IMR-90 (cell line): ENCODE measurements at regions not wholly inside any gene's neighbourhood (a gene's known extent, or its start where the extent isn't known, plus 50 kb on each side); places are given as distances from the start of the nearest gene placed in this dataset.

Experiments used
- ATAC-seq: fragments of 200-7000 bp; cut with Tn5 transposase; 2 replicates; pipeline ENCODE4 v1.9.1; 2020; ENCODE audit warnings: low read depth, mild to moderate bottlenecking, moderate library complexity
- BruUV-seq: library from RNA; stranded (reverse); fragments of 400-500 nt; replicated peaks from 2 replicates; lab custom pipeline; 2021; lab: Mats Ljungman, UMichigan
- CTCF ChIA-PET: fragments of 300-600 bp; formaldehyde crosslinking; extraction: SDS; loops from one replicate; lab custom pipeline; 2021; ENCODE audit warnings: antibody characterized with exemption; lab: Yijun Ruan, JAX
- POLR2A ChIA-PET: fragments of 300-600 bp; sonication (Branson Sonifier 250); formaldehyde crosslinking; loops from one replicate; lab custom pipeline; 2022; ENCODE audit warnings: antibody characterized with exemption; ENCODE audit not compliant: unreplicated experiment; lab: Charles Lee
- DNase-seq: peaks from one replicate; pipeline ENCODE4 v3.0.0; 2013
- H2AFZ ChIP-seq: replicated peaks from 2 replicates; pipeline ENCODE3; 2013; ENCODE audit warnings: low read length, mild to moderate bottlenecking; ENCODE audit not compliant: poor library complexity
- H2AK5ac ChIP-seq: 2 replicates; pipeline ENCODE4 v1.6.1; 2013; ENCODE audit warnings: low read depth, low read length, inconsistent platforms
- H2AK9ac ChIP-seq: replicated peaks from 2 replicates; pipeline ENCODE3; 2013; ENCODE audit warnings: mild to moderate bottlenecking, low read depth, low read length, moderate library complexity; ENCODE audit not compliant: poor library complexity
- H2BK120ac ChIP-seq: 2 replicates; pipeline ENCODE4 v1.6.1; 2013; ENCODE audit warnings: low read depth, low read length, inconsistent platforms
- H2BK15ac ChIP-seq: 3 replicates; pipeline ENCODE4 v1.6.1; 2013; ENCODE audit warnings: low read depth, low read length, inconsistent platforms
- H2BK20ac ChIP-seq: 2 replicates; pipeline ENCODE4 v1.6.1; 2013; ENCODE audit warnings: low read depth, mild to moderate bottlenecking, inconsistent platforms, low read length, moderate library complexity
- H2BK5ac ChIP-seq: 2 replicates; pipeline ENCODE4 v1.6.1; 2013; ENCODE audit warnings: mild to moderate bottlenecking, low read depth, low read length, inconsistent platforms; ENCODE audit not compliant: poor library complexity, severe bottlenecking
- H3K14ac ChIP-seq: replicated peaks from 2 replicates; pipeline ENCODE4 v1.6.1; 2013; ENCODE audit warnings: low read depth, low read length, inconsistent platforms
- H3K18ac ChIP-seq: 2 replicates; pipeline ENCODE4 v1.6.1; 2013; ENCODE audit warnings: low read depth, low read length, control low read depth
- H3K23ac ChIP-seq: 2 replicates; pipeline ENCODE4 v1.6.1; 2013; ENCODE audit warnings: low read depth, low read length, inconsistent platforms
- H3K27ac ChIP-seq: 2 replicates; pipeline ENCODE4 v1.5.1; 2013; ENCODE audit warnings: mild to moderate bottlenecking, control low read depth, low read length; ENCODE audit not compliant: insufficient read depth
- H3K27me3 ChIP-seq: 2 replicates; pipeline ENCODE4 v1.6.1; 2013; ENCODE audit warnings: low read length; ENCODE audit not compliant: control insufficient read depth, insufficient read depth
- H3K36me3 ChIP-seq: 2 replicates; pipeline ENCODE4 v1.6.1; 2013; ENCODE audit warnings: low read length, mixed read lengths; ENCODE audit not compliant: control insufficient read depth, insufficient read depth
- H3K4ac ChIP-seq: 2 replicates; pipeline ENCODE4 v1.6.1; 2013; ENCODE audit warnings: low read depth, low read length, inconsistent platforms
- H3K4me1 ChIP-seq: 2 replicates; pipeline ENCODE4 v1.6.1; 2013; ENCODE audit warnings: low read length, mixed read lengths; ENCODE audit not compliant: control insufficient read depth, insufficient read depth
- H3K4me2 ChIP-seq: 2 replicates; pipeline ENCODE4 v1.6.1; 2013; ENCODE audit warnings: low read depth, mild to moderate bottlenecking, control low read depth, low read length, moderate library complexity
- H3K4me3 ChIP-seq: 2 replicates; pipeline ENCODE4 v1.5.1; 2013; ENCODE audit warnings: low read depth, mild to moderate bottlenecking, control low read depth, low read length, moderate library complexity; ENCODE audit not compliant: insufficient read depth
- H3K56ac ChIP-seq: 2 replicates; pipeline ENCODE4 v1.6.1; 2013; ENCODE audit warnings: low read length, inconsistent platforms; ENCODE audit not compliant: insufficient read depth; ENCODE audit errors: extremely low read depth
- H3K79me1 ChIP-seq, 2 experiments: 2 replicates each; pipeline ENCODE4 v1.6.1; 2013; ENCODE audit warnings: low read length in 2 of 2, inconsistent platforms in 1 of 2, low read depth in 1 of 2
- H3K9ac ChIP-seq: 2 replicates; pipeline ENCODE4 v1.6.1; 2013; ENCODE audit warnings: low read depth, low read length, control low read depth
- H3K9me1 ChIP-seq: 2 replicates; pipeline ENCODE4 v1.6.1; 2013; ENCODE audit warnings: low read length, inconsistent platforms; ENCODE audit not compliant: insufficient read depth
- H3K9me3 ChIP-seq: 2 replicates; pipeline ENCODE4 v1.6.1; 2013; ENCODE audit warnings: low read length; ENCODE audit not compliant: control insufficient read depth, insufficient read depth
- H4K20me1 ChIP-seq: 2 replicates; pipeline ENCODE4 v1.6.1; 2013; ENCODE audit warnings: low read length, inconsistent platforms; ENCODE audit not compliant: insufficient read depth
- H4K5ac ChIP-seq: 2 replicates; pipeline ENCODE4 v1.6.1; 2013; ENCODE audit warnings: mild to moderate bottlenecking, low read depth, low read length, control low read depth
- H4K8ac ChIP-seq, 2 experiments: 2 replicates each; pipeline ENCODE4 v1.6.1; 2013; ENCODE audit warnings: low read depth in 2 of 2, low read length in 2 of 2, control low read depth in 1 of 2, inconsistent platforms in 1 of 2
- H4K91ac ChIP-seq: 2 replicates; pipeline ENCODE4 v1.6.1; 2013; ENCODE audit warnings: low read depth, low read length, inconsistent platforms; ENCODE audit not compliant: insufficient read depth
- BHLHE40 ChIP-seq: fragments of 150-350 bp; IDR thresholded peaks from 2 replicates; pipeline ENCODE4 v1.6.1; 2016; ENCODE audit warnings: mild to moderate bottlenecking, low read depth, low read length
- CEBPB ChIP-seq: IDR thresholded peaks from 2 replicates; pipeline ENCODE4 v1.6.1; 2012; ENCODE audit warnings: low read depth, low read length, improper control_type of control experiment
- CTCF ChIP-seq: conservative IDR thresholded peaks from 2 replicates; pipeline ENCODE4 v1.5.1; 2012; ENCODE audit warnings: mild to moderate bottlenecking, low read depth, low read length, improper control_type of control experiment
- ELK1 ChIP-seq: fragments of 150-350 bp; IDR thresholded peaks from 2 replicates; pipeline ENCODE4 v1.6.1; 2016; ENCODE audit warnings: low read depth, mild to moderate bottlenecking, low read length, moderate library complexity, borderline replicate concordance
- MAFK ChIP-seq: IDR thresholded peaks from 2 replicates; pipeline ENCODE4 v1.6.1; 2012; ENCODE audit warnings: low read depth, low read length, improper control_type of control experiment
- MAZ ChIP-seq: IDR thresholded peaks from 2 replicates; pipeline ENCODE4 v1.6.1; 2012; ENCODE audit warnings: low read depth, mild to moderate bottlenecking, low read length, improper control_type of control experiment, moderate library complexity, borderline replicate concordance
- NFE2L2 ChIP-seq: fragments of 150-350 bp; IDR thresholded peaks from 2 replicates; pipeline ENCODE4 v1.6.1; 2016; ENCODE audit warnings: low read depth, mild to moderate bottlenecking, low read length
- RAD21 ChIP-seq: IDR thresholded peaks from 2 replicates; pipeline ENCODE4 v1.6.1; 2012; ENCODE audit warnings: low read length, improper control_type of control experiment
- RCOR1 ChIP-seq: IDR thresholded peaks from 2 replicates; pipeline ENCODE4 v1.6.1; 2012; ENCODE audit warnings: mild to moderate bottlenecking, low read length, improper control_type of control experiment; ENCODE audit not compliant: insufficient replicate concordance
- SMC3 ChIP-seq: fragments of 150-350 bp; IDR thresholded peaks from 2 replicates; pipeline ENCODE4 v1.6.1; 2016; ENCODE audit warnings: low read depth, mild to moderate bottlenecking, antibody characterized with exemption, low read length, moderate library complexity
- WGBS, 2 experiments: methylation state at CpG; one replicate each; pipeline versions ENCODE4 v1.1.5 to v1.1.7; 2013; ENCODE audit warnings: missing lambda C conversion rate in 2 of 2; ENCODE audit not compliant: insufficient read length in 1 of 2; ENCODE audit errors: extremely low coverage in 2 of 2; 5-methylcytosine and 5-hydroxymethylcytosine counted together
- dilution Hi-C: fragments of 300-500 bp; cut with HindIII; formaldehyde crosslinking; loops from one replicate; pipeline ENCODE4 v1.14.3; 2018; ENCODE audit warnings: low sequenced_read_pairs; ENCODE audit not compliant: unreplicated experiment
- in situ Hi-C: fragments of 300-500 bp; cut with MboI; formaldehyde crosslinking; loops from 3 replicates; pipeline ENCODE4 v1.14.3; 2019; ENCODE audit warnings: low sequenced_read_pairs, inconsistent platforms, mixed read lengths
- intact Hi-C: fragments of 100-400 bp; cut with micrococcal nuclease; formaldehyde crosslinking; loops from 2 replicates; pipeline ENCODE4 v1.10.0; 2022
- TF ChIP-seq, protein P1 (sequence below): fragments of 150-350 bp; IDR thresholded peaks from 2 replicates; pipeline ENCODE4 v1.6.1; 2017; ENCODE audit warnings: mild to moderate bottlenecking, antibody characterized with exemption, low read length, low read depth

- Histone ChIP-seq H2AK9ac (no peak overlapping the region), H3K4ac (no peak overlapping the region), H2AK5ac (no peak overlapping the region), H3K18ac (no peak overlapping the region), H2BK15ac (no peak overlapping the region), H3K9ac (no peak overlapping the region), H3K4me1 (no peaks in the 10 kb centered on the region), H2BK20ac (no peak overlapping the region), H3K4me2 (no peak overlapping the region), H3K23ac (no peak overlapping the region), H3K27me3 (no peaks in the 10 kb centered on the region), H3K9me1 (no peaks in the 10 kb centered on the region), H4K5ac (no peak overlapping the region), H3K79me1 (no peaks in the 10 kb centered on the region), H3K4me3 (no peak overlapping the region), H3K9me3 (no peaks in the 10 kb centered on the region), H3K27ac (no peak overlapping the region), H3K36me3 (no peaks in the 10 kb centered on the region), H3K56ac (no peak overlapping the region), H4K91ac (no peak overlapping the region), H2BK5ac (no peak overlapping the region), H4K20me1 (no peaks in the 10 kb centered on the region), H2AFZ (no peak overlapping the region), H3K14ac (no peak overlapping the region), H4K8ac (no peak overlapping the region), H2BK120ac (no peak overlapping the region)
- intact Hi-C loops, result no loop called here
- ChIA-PET POLR2A (no interaction called here), CTCF (interaction anchor here (0.5 kb wide), 1 partner anchor 44 kb away, joined by 3 read pairs; no protein-coding TSS in a partner anchor)
- DNase-seq, result no peak
- no peak for ATAC-seq
- WGBS, 2 experiments, result no CpG with 5 or more reads among the region's 3 CpGs
- dilution Hi-C loops, result no loop called here
- TF ChIP-seq CTCF (no peak), CEBPB (no peak), RCOR1 (no peak), MAZ (no peak), NFE2L2 (no peak), MAFK (no peak), BHLHE40 (no peak), RAD21 (no peak), SMC3 (no peak), ELK1 (no peak)
- TF ChIP-seq, protein P1, sequence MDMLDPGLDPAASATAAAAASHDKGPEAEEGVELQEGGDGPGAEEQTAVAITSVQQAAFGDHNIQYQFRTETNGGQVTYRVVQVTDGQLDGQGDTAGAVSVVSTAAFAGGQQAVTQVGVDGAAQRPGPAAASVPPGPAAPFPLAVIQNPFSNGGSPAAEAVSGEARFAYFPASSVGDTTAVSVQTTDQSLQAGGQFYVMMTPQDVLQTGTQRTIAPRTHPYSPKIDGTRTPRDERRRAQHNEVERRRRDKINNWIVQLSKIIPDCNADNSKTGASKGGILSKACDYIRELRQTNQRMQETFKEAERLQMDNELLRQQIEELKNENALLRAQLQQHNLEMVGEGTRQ, result no peak
- in situ Hi-C loops, result no loop called here
- BruUV-seq, result no TSS peak
These were observed 692.7 kb upstream of the ZNF385D start for GRCh38 chr3:22443571-22444233.
